Endothelial cell of umbilical vein (primary cell): ENCODE measurements at regions not wholly inside any gene's neighbourhood (a gene's known extent, or its start where the extent isn't known, plus 50 kb on each side); places are given as distances from the start of the nearest gene placed in this dataset.

Experiments
- BruUV-seq: library from RNA; stranded (reverse); fragments of 400-500 nt; replicated peaks from 2 replicates; lab custom pipeline; 2021; lab: Mats Ljungman, UMichigan
- CTCF ChIA-PET: fragments of 300-600, 350-600 bp; sonication (Branson Sonifier 250); formaldehyde crosslinking; loops from one replicate; lab custom pipeline; 2021; ENCODE audit warnings: antibody characterized with exemption, inconsistent platforms; lab: Charles Lee
- POLR2A ChIA-PET: fragments of 300-600, 350-600 bp; sonication (Branson Sonifier 250); formaldehyde crosslinking; loops from one replicate; lab custom pipeline; 2021; ENCODE audit warnings: antibody characterized with exemption, inconsistent platforms; lab: Charles Lee
- DNase-seq: peaks from one replicate; pipeline ENCODE4 v3.0.0-alpha.2; 2011; ENCODE audit warnings: low read depth, low spot score
- FAIRE-seq: peaks from 2 replicates; lab custom pipeline; 2011; peaks lifted over from hg19 to GRCh38; lab: Jason Lieb, UNC
- H2AFZ ChIP-seq: 2 replicates; pipeline ENCODE4 v1.6.0; 2012; ENCODE audit warnings: low read depth, low read length, control low read depth, inconsistent platforms
- H3K27ac ChIP-seq: 2 replicates; pipeline ENCODE4 v1.5.1; 2011; ENCODE audit warnings: low read depth, mild to moderate bottlenecking, control low read depth, low read length, moderate library complexity; ENCODE audit not compliant: insufficient read depth
- H3K27me3 ChIP-seq, 2 experiments: 2 replicates each; pipeline versions ENCODE4 v1.6.0 to v1.6.1; 2011; ENCODE audit warnings: low read length in 2 of 2, mixed read lengths in 1 of 2; ENCODE audit not compliant: control insufficient read depth in 2 of 2, insufficient read depth in 2 of 2
- H3K36me3 ChIP-seq, 2 experiments: 2 replicates in 1 of 2; 3 replicates in 1 of 2; pipeline ENCODE4 v1.5.1; 2011; ENCODE audit warnings: low read length in 2 of 2, mild to moderate bottlenecking in 1 of 2, moderate library complexity in 1 of 2; ENCODE audit not compliant: control insufficient read depth in 2 of 2, insufficient read depth in 2 of 2; ENCODE audit errors: extremely low read depth in 1 of 2
- H3K4me1 ChIP-seq: 3 replicates; pipeline ENCODE4 v1.5.1; 2011; ENCODE audit warnings: mild to moderate bottlenecking, low read length; ENCODE audit not compliant: control insufficient read depth, insufficient read depth; ENCODE audit errors: extremely low read depth
- H3K4me2 ChIP-seq: 2 replicates; pipeline ENCODE4 v1.6.1; 2011; ENCODE audit warnings: low read length, control low read depth, mixed read lengths; ENCODE audit not compliant: insufficient read depth
- H3K4me3 ChIP-seq, 3 experiments: fragments of 200-600 bp in 1 of 3; sonication (generic), shearing (Covaris generic) in 1 of 3; replicated peaks in 1 of 3; 2 replicates each; pipeline ENCODE4 v1.5.1; 2011 to 2016; ENCODE audit warnings: control low read depth in 3 of 3, low read length in 3 of 3, mild to moderate bottlenecking in 2 of 3, inconsistent platforms in 1 of 3, low read depth in 1 of 3, moderate library complexity in 1 of 3; ENCODE audit not compliant: insufficient read depth in 1 of 3
- H3K79me2 ChIP-seq: 2 replicates; pipeline ENCODE4 v1.6.0; 2012; ENCODE audit warnings: low read length, inconsistent platforms; ENCODE audit not compliant: control insufficient read depth, insufficient read depth
- H3K9ac ChIP-seq: replicated peaks from 2 replicates; pipeline ENCODE3; 2011; ENCODE audit warnings: low read length, control low read depth; ENCODE audit not compliant: insufficient read depth; ENCODE audit errors: extremely low read depth
- H3K9me1 ChIP-seq: replicated peaks from 3 replicates; pipeline ENCODE4 v1.6.0; 2011; ENCODE audit warnings: mild to moderate bottlenecking, low read length; ENCODE audit not compliant: control insufficient read depth, insufficient read depth; ENCODE audit errors: extremely low read depth
- H3K9me3 ChIP-seq: replicated peaks from 2 replicates; pipeline ENCODE4 v1.5.1; 2012; ENCODE audit warnings: low read length, inconsistent platforms; ENCODE audit not compliant: control insufficient read depth, insufficient read depth
- H4K20me1 ChIP-seq: replicated peaks from 2 replicates; pipeline ENCODE3; 2011; ENCODE audit warnings: mild to moderate bottlenecking, low read length; ENCODE audit not compliant: control insufficient read depth, insufficient read depth; ENCODE audit errors: extremely low read depth
- EZH2 ChIP-seq: IDR thresholded peaks from 2 replicates; pipeline ENCODE4 v1.6.1; 2012; ENCODE audit warnings: borderline replicate concordance, low read depth, mild to moderate bottlenecking, moderate library complexity, low read length, inconsistent platforms; ENCODE audit not compliant: severe bottlenecking
- FOS ChIP-seq: IDR thresholded peaks from 2 replicates; pipeline ENCODE4 v1.6.1; 2011; ENCODE audit warnings: mild to moderate bottlenecking, low read length, moderate library complexity, borderline replicate concordance; ENCODE audit not compliant: insufficient read depth
- GATA2 ChIP-seq: IDR thresholded peaks from 2 replicates; pipeline ENCODE4 v1.7.0; 2011; ENCODE audit warnings: low read depth, mild to moderate bottlenecking, moderate library complexity, mixed read lengths, low read length; ENCODE audit not compliant: insufficient read length, insufficient read depth
- JUN ChIP-seq: IDR thresholded peaks from 2 replicates; pipeline ENCODE4 v1.6.1; 2011; ENCODE audit warnings: borderline replicate concordance, low read depth; ENCODE audit not compliant: insufficient read length, insufficient read depth
- MYC ChIP-seq: IDR thresholded peaks from one replicate; pipeline ENCODE4 v1.6.1; 2011; ENCODE audit warnings: mild to moderate bottlenecking, low read depth, low read length
- POLR2A ChIP-seq: IDR thresholded peaks from 2 replicates; pipeline ENCODE4 v1.6.1; 2012; ENCODE audit warnings: low read depth, mild to moderate bottlenecking, control low read depth, low read length
- POLR2AphosphoS5 ChIP-seq: IDR thresholded peaks from 2 replicates; pipeline ENCODE4 v1.6.1; 2012; ENCODE audit warnings: low read depth, mild to moderate bottlenecking, control low read depth, low read length, moderate library complexity; ENCODE audit not compliant: insufficient read depth
- dilution Hi-C: fragments of 300-500 bp; cut with MboI; formaldehyde crosslinking; loops from one replicate; pipeline ENCODE4 v1.15.0; 2019; ENCODE audit warnings: low sequenced_read_pairs; ENCODE audit not compliant: extremely low pct_ligation_motif_present
- intact Hi-C: fragments of 100-400 bp; cut with micrococcal nuclease; formaldehyde crosslinking; loops from one replicate; pipeline ENCODE4 v1.10.0; 2022
- TF ChIP-seq, protein P1 (sequence below): IDR thresholded peaks from 2 replicates; pipeline ENCODE4 v1.6.1; 2011; ENCODE audit not compliant: insufficient read depth, insufficient read length

DNA sequence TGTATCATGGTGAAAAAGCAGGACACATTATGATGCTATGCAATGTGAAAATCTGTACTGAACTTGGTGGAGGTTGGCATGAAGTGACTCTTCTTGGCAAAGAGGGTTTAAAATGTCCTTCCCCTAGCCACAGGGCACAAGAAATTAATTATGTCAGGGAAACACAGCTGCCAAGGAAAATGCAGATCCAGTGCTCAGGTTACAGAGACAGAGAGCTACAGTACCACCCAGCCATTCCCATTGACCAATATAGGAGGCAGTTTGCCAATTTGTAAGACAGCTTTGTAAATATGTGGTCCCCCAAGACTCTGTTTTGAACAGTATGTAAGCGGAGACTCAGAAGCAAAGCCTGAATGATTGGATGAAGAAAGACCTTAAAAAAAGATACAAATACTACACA, 69.4 kb upstream of the KLF12 start:
- Histone ChIP-seq H3K27ac (no peak overlapping the region), H3K4me2 (no peak overlapping the region), H4K20me1 (no peaks in the 10 kb centered on the region), H3K79me2 (no peaks in the 10 kb centered on the region), H3K36me3 (no peaks in the 10 kb centered on the region), H3K27me3 (no peaks in the 10 kb centered on the region), H3K9ac (no peak overlapping the region), H3K9me1 (no peaks in the 10 kb centered on the region), H3K4me1 (no peaks in the 10 kb centered on the region), H2AFZ (no peak overlapping the region), H3K9me3 (no peaks in the 10 kb centered on the region), H3K4me3 (no peak overlapping the region)
- POLR2A ChIA-PET: no interaction called here
- TF ChIP-seq GATA2 (no peak), POLR2A (no peak), FOS (no peak), JUN (no peak), POLR2AphosphoS5 (no peak), MYC (no peak), EZH2 (no peak)
- TF ChIP-seq, protein P1, sequence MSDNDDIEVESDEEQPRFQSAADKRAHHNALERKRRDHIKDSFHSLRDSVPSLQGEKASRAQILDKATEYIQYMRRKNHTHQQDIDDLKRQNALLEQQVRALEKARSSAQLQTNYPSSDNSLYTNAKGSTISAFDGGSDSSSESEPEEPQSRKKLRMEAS: no peak
- CTCF ChIA-PET: interaction anchor here (1.7 kb wide), 1 partner anchor 26 kb away, joined by 3 read pairs; no protein-coding TSS in a partner anchor
- intact Hi-C loops (no loop called here), dilution Hi-C loops (no loop called here)
- DNase-seq (no peak), FAIRE-seq (no peak)
- BruUV-seq: no TSS peak

DNA sequence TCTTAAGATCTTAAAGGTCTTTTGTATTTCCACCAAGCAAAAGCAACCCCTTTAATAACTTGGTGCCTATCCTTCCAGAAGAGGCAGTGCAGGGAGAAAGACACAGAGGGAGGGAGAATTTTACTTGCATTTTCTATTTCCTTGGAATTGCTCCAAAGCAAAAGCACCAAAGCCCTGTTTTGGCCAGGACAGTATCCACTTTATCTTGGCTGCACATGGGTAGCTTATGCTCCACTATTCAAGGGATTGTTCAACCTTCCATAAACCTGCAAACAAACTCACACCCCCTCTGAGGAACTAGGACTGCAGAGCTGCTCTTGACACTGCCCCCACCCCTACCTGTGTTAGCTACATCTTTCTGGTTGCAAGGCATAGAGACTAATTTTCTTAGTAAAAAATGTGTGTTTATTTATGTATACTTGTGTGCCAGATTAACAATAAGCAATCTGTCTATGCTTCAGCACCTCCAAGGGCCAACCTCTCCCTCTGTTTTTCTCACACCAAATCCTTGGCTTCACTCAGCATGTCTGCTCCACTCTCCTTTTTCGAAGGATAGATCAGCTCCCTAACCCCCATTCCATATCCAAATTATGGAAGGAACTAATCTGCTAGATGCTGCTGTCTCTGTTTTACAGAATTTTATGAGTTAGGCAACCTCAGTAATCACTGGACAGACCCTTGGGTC, 68.1 kb upstream of the KLF12 start:
- dilution Hi-C loops: no loop called here
- Histone ChIP-seq H3K4me3 (no peak overlapping the region), H2AFZ (no peak overlapping the region), H3K27ac (no peak overlapping the region), H3K79me2 (no peaks in the 10 kb centered on the region), H3K27me3 (no peaks in the 10 kb centered on the region), H3K9me1 (no peaks in the 10 kb centered on the region), H3K4me2 (no peak overlapping the region), H3K4me1 (no peaks in the 10 kb centered on the region), H4K20me1 (no peaks in the 10 kb centered on the region), H3K9me3 (no peaks in the 10 kb centered on the region), H3K36me3 (no peaks in the 10 kb centered on the region), H3K9ac (no peak overlapping the region)
- ChIA-PET POLR2A (no interaction called here), CTCF (interaction anchor here (1.0 to 1.7 kb wide), 2 partner anchors 11 to 28 kb away, joined by 3 read pairs; no protein-coding TSS in a partner anchor)
- no TSS peak for BruUV-seq
- intact Hi-C loops: no loop called here
- FAIRE-seq (no peak), DNase-seq (no peak)
- TF ChIP-seq EZH2 (no peak), POLR2A (no peak), POLR2AphosphoS5 (no peak), FOS (no peak)
- TF ChIP-seq, protein P1: no peak
